A673 (cell line): ENCODE measurements at regions not wholly inside any gene's neighbourhood (a gene's known extent, or its start where the extent isn't known, plus 50 kb on each side); places are given as distances from the start of the nearest gene placed in this dataset.

Source experiments
- BruUV-seq: library from RNA; stranded (reverse); fragments of 400-500 nt; replicated peaks from 2 replicates; lab custom pipeline; 2021; lab: Mats Ljungman, UMichigan
- CTCF ChIA-PET: fragments of 300-600 bp; sonication (Branson Sonifier 250); formaldehyde crosslinking; loops from one replicate; lab custom pipeline; 2022; ENCODE audit warnings: antibody characterized with exemption; lab: Charles Lee
- POLR2A ChIA-PET: fragments of 300-600 bp; sonication (Branson Sonifier 250); formaldehyde crosslinking; loops from one replicate; lab custom pipeline; 2022; ENCODE audit warnings: antibody characterized with exemption; ENCODE audit not compliant: low non-redundant PET; lab: Charles Lee
- DNase-seq: peaks from one replicate; pipeline ENCODE4 v3.0.0-alpha.2; 2015; ENCODE audit warnings: low spot score
- H3K27ac ChIP-seq: fragments of 200-600 bp; sonication (generic); 2 replicates; pipeline ENCODE4 v1.5.1; 2016; ENCODE audit warnings: mixed run types, low read depth, mild to moderate bottlenecking, mixed read lengths, antibody characterized with exemption, low read length; ENCODE audit not compliant: poor library complexity, severe bottlenecking
- H3K27me3 ChIP-seq: fragments of 200-600 bp; sonication (generic); replicated peaks from 2 replicates; pipeline ENCODE4 v1.6.1; 2017; ENCODE audit warnings: mixed run types, low read depth, mild to moderate bottlenecking, mixed read lengths, antibody characterized with exemption, low read length; ENCODE audit not compliant: insufficient read depth, poor library complexity
- H3K36me3 ChIP-seq: fragments of 200-600 bp; sonication (generic); 2 replicates; pipeline ENCODE4 v1.6.1; 2016; ENCODE audit warnings: mixed run types, mild to moderate bottlenecking, mixed read lengths, antibody characterized with exemption, low read length; ENCODE audit not compliant: insufficient read depth, poor library complexity, severe bottlenecking
- H3K4me1 ChIP-seq: fragments of 200-600 bp; sonication (generic); 2 replicates; pipeline ENCODE4 v1.6.1; 2017; ENCODE audit warnings: mixed run types, mild to moderate bottlenecking, mixed read lengths, antibody characterized with exemption, low read length; ENCODE audit not compliant: insufficient read depth, poor library complexity, severe bottlenecking
- H3K4me3 ChIP-seq: fragments of 200-600 bp; sonication (generic); 2 replicates; pipeline ENCODE4 v1.5.1; 2016; ENCODE audit warnings: low read depth, mixed run types, mild to moderate bottlenecking, mixed read lengths, low read length; ENCODE audit not compliant: poor library complexity, severe bottlenecking
- H3K9me3 ChIP-seq: fragments of 200-600 bp; sonication (generic); 2 replicates; pipeline ENCODE4 v1.6.1; 2016; ENCODE audit warnings: mixed run types, low read depth, mild to moderate bottlenecking, mixed read lengths, antibody characterized with exemption, low read length; ENCODE audit not compliant: poor library complexity, severe bottlenecking
- EZH2 ChIP-seq: fragments of 200-600 bp; sonication (generic); IDR thresholded peaks from 2 replicates; pipeline ENCODE4 v1.6.1; 2017; ENCODE audit warnings: borderline replicate concordance, low read depth, mild to moderate bottlenecking, mixed read lengths, antibody characterized with exemption, low read length; ENCODE audit not compliant: poor library complexity, severe bottlenecking
- intact Hi-C: fragments of 100-400 bp; cut with micrococcal nuclease; formaldehyde crosslinking; loops from one replicate; pipeline ENCODE4 v1.10.0; 2022; ENCODE audit not compliant: unreplicated experiment
- TF ChIP-seq, protein P1 (sequence below): fragments of 300-800, 200-600 bp; sonication (generic); conservative IDR thresholded peaks from 2 replicates; pipeline ENCODE4 v1.5.1; 2017; ENCODE audit warnings: low read depth, mild to moderate bottlenecking, antibody characterized with exemption, low read length, moderate library complexity, mixed read lengths

DNA sequence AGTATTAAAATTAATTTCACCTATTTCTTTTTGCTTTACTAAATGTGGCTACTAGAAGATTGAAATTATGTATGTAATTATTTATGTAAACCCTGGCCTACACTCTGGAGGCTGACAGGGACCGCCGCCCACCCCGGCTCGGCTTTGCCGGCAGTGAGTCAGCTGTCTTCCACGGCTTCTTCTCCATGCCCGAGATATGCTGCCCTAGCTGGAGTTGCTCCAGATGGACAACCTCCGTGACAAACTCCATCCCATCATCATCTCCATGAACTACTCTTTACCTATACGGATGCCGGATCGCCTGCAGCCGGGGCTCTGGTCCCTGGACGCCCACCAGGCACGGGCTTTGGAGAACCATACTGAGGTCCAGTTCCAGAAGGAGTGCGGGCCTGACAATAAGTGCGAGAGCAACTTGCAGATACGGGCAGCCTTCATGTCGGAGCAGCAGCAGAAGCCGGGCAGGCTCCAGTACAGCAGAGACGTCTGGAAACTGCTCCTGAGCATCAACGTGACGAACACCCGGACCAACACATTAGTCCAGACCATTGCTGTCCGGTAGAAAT lies 86.9 kb upstream of the NID2 start:
- CTCF ChIA-PET: no interaction called here
- POLR2A ChIA-PET: no interaction called here
- no TSS peak for BruUV-seq
- DNase-seq: no peak
- Histone ChIP-seq H3K9me3 (no peaks in the 10 kb centered on the region), H3K27me3 (peaks cover 4% of the 10 kb centered on the region), H3K4me3 (no peak overlapping the region), H3K4me1 (no peaks in the 10 kb centered on the region), H3K27ac (no peak overlapping the region), H3K36me3 (no peaks in the 10 kb centered on the region)
- TF ChIP-seq EZH2: no peak
- TF ChIP-seq, protein P1, sequence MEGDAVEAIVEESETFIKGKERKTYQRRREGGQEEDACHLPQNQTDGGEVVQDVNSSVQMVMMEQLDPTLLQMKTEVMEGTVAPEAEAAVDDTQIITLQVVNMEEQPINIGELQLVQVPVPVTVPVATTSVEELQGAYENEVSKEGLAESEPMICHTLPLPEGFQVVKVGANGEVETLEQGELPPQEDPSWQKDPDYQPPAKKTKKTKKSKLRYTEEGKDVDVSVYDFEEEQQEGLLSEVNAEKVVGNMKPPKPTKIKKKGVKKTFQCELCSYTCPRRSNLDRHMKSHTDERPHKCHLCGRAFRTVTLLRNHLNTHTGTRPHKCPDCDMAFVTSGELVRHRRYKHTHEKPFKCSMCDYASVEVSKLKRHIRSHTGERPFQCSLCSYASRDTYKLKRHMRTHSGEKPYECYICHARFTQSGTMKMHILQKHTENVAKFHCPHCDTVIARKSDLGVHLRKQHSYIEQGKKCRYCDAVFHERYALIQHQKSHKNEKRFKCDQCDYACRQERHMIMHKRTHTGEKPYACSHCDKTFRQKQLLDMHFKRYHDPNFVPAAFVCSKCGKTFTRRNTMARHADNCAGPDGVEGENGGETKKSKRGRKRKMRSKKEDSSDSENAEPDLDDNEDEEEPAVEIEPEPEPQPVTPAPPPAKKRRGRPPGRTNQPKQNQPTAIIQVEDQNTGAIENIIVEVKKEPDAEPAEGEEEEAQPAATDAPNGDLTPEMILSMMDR: no peak
- intact Hi-C loops: no loop called here

DNA sequence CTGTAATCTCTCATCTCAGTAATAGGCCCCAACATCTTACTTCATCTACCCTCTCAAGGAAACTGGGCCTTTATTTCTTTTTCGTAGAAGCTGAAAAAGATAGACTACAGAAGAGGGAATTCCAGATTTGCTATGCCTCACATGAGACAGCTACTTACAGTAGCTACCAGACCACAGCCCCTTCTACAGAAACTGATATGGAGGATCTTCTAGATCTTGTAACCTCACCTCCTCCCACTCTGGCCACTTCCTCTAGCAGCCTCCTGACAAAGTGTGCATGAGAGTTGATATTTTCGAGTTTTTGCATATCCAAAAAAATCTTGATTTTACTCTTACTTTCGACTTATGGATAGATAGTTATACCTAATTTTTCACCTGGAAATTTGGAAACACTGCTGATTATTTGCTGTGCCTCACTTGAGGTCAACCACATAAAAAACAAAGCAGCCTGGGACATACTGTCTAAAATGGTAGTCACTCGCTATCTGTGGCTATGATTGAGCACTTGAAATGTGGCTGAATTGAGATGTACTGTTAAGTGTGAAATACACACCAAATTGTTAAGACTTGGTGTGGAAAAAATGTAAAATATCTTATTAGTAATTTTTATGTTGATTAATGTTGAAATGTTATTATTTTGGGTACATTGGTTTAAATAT lies 86.3 kb upstream of the NID2 start:
- peaks cover 4% of the 10 kb centered on the region for H3K27me3 ChIP-seq
- ChIA-PET CTCF (no interaction called here), POLR2A (no interaction called here)
- no peaks in the 10 kb centered on the region for H3K36me3 ChIP-seq
- TF ChIP-seq EZH2: no peak
- no peak overlapping the region for H3K27ac ChIP-seq
- no TSS peak for BruUV-seq
- H3K4me3 ChIP-seq: no peak overlapping the region
- no peaks in the 10 kb centered on the region for H3K4me1 ChIP-seq
- H3K9me3 ChIP-seq: no peaks in the 10 kb centered on the region
- no peak for DNase-seq
- intact Hi-C loops: no loop called here

DNA sequence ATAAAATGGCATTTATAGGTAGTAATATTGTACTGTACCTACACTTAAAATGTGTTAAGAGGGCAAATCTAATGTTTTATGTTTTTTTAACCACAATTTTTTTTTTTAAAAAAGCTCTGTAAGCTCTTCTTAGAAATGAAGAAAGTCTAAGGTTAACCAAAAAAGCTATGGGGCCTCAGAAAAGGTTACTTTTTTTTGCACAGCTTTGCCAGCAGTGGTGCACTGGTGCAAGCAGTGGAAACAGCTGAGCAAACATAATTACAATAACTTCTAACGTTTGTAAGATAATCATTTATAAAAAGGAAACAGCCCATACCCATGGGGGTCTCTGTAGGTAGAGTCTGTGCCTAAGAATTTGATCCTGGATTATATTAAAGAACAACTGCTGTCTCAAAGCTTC lies 85.1 kb upstream of the NID2 start:
- intact Hi-C loops: no loop called here
- H3K27me3 ChIP-seq: peaks cover 14% of the 10 kb centered on the region
- CTCF ChIA-PET: no interaction called here
- H3K27ac ChIP-seq: no peak overlapping the region
- TF ChIP-seq, protein P1: no peak
- TF ChIP-seq EZH2: no peak
- no TSS peak for BruUV-seq
- H3K4me1 ChIP-seq: no peaks in the 10 kb centered on the region
- H3K4me3 ChIP-seq: no peak overlapping the region
- POLR2A ChIA-PET: interaction anchor here (0.6 kb wide), 1 partner anchor 54 kb away, joined by 4 read pairs; no protein-coding TSS in a partner anchor
- no peaks in the 10 kb centered on the region for H3K36me3 ChIP-seq
- no peak for DNase-seq
- H3K9me3 ChIP-seq: no peaks in the 10 kb centered on the region
